Transverse colon (tissue), 4 donors: ENCODE measurements at regions not wholly inside any gene's neighbourhood (a gene's known extent, or its start where the extent isn't known, plus 50 kb on each side); places are given as distances from the start of the nearest gene placed in this dataset.

ENCODE experiments used
- DNase-seq: peaks from one replicate; pipeline ENCODE4 v3.0.0-alpha.2; 2019
- H3K27ac ChIP-seq, 4 donors: fragments of 200-600 bp; sonication (generic); 2 replicates each; pipeline ENCODE4 v1.5.1; 2016 to 2018; ENCODE audit warnings: inconsistent platforms in 4 of 4
- H3K27me3 ChIP-seq: fragments of 200-600 bp; sonication (generic); 2 replicates; pipeline ENCODE4 v1.5.1; 2017; ENCODE audit warnings: inconsistent platforms
- H3K36me3 ChIP-seq, 4 donors: fragments of 200-600 bp; sonication (generic); 2 replicates each; pipeline ENCODE4 v1.5.1; 2017 to 2019; ENCODE audit warnings: inconsistent platforms in 4 of 4
- H3K4me1 ChIP-seq, 4 donors: fragments of 200-600 bp; sonication (generic); 2 replicates each; pipeline ENCODE4 v1.5.1; 2017 to 2020; ENCODE audit warnings: inconsistent platforms in 4 of 4
- H3K4me3 ChIP-seq, 4 donors: fragments of 200-600 bp; sonication (generic); 1 replicate in 1 of 4; 2 replicates in 3 of 4; pipeline versions ENCODE4 v1.5.1 to v1.6.1; 2017 to 2019; ENCODE audit warnings: inconsistent platforms in 4 of 4
- H3K9me3 ChIP-seq, 2 donors: fragments of 200-600 bp; sonication (generic); 2 replicates each; pipeline ENCODE4 v1.5.1; 2017 to 2019; ENCODE audit warnings: inconsistent platforms in 2 of 2
- CTCF ChIP-seq, 5 experiments: fragments of 200-600 bp in 3 of 5; fragments of 450-650 bp in 2 of 5; sonication (generic) in 3 of 5; IDR thresholded peaks; 1 replicate in 2 of 5; 2 replicates in 3 of 5; pipeline ENCODE4 v1.5.1; 2016 to 2017; ENCODE audit warnings: antibody characterized with exemption in 5 of 5, inconsistent platforms in 3 of 5, mild to moderate bottlenecking in 2 of 5, moderate library complexity in 1 of 5
- EP300 ChIP-seq: sonication (generic); formaldehyde crosslinking; IDR thresholded peaks from one replicate; pipeline ENCODE4 v1.6.1; 2017; ENCODE audit warnings: antibody characterized with exemption, low read depth
- POLR2A ChIP-seq: fragments of 450-650 bp; IDR thresholded peaks from one replicate; pipeline ENCODE4 v1.6.1; 2016; ENCODE audit warnings: antibody characterized with exemption, mild to moderate bottlenecking, moderate library complexity
- POLR2AphosphoS5 ChIP-seq, 3 donors: sonication (generic); formaldehyde crosslinking; IDR thresholded peaks; one replicate each; pipeline ENCODE4 v1.6.1; 2016; ENCODE audit warnings: antibody characterized with exemption in 3 of 3
- WGBS, 2 donors: methylation state at CpG; one replicate each; pipeline ENCODE4 v1.1.5; 2018; ENCODE audit warnings: low coverage in 1 of 2; 5-methylcytosine and 5-hydroxymethylcytosine counted together
- in situ Hi-C, 4 donors: fragments of 200-750 bp; cut with MboI; loops; one replicate each; pipeline versions ENCODE4 v1.15.0 to v1.15.1; 2017; ENCODE audit warnings: low sequenced_read_pairs in 3 of 4, low pct_ligation_motif_present in 1 of 4, low pct_unique_long_range_greater_than_20kb in 1 of 4
- intact Hi-C: fragments of 100-400 bp; cut with DNase I; formaldehyde crosslinking; loops from one replicate; pipeline ENCODE4 v1.15.1; 2023; ENCODE audit warnings: low total_unique reads

- in situ Hi-C loops (no loop called here), intact Hi-C loops (no loop called here)
- H3K27me3 ChIP-seq = no peaks in the 10 kb centered on the region
Measured at GRCh38 chr22:49080631-49081030, 747.0 kb downstream of the BRD1 start.

GRCh38 chr22:49079743-49080500 lies 747.8 kb downstream of the BRD1 start:
- WGBS, 2 donors = 75 to 80% methylated on average over 4 to 14 of the region's 15 CpGs
- intact Hi-C loops = no loop called here
- H3K36me3 ChIP-seq = no peaks in the 10 kb centered on the region
- no peaks in the 10 kb centered on the region for H3K9me3 ChIP-seq
- in situ Hi-C loops = no loop called here
- H3K4me1 ChIP-seq = no peaks in the 10 kb centered on the region
- DNase-seq = no peak
- H3K27ac ChIP-seq = no peak overlapping the region
- TF ChIP-seq POLR2A (no peak), POLR2AphosphoS5 (IDR thresholded peaks at IDR 0.05) (no peak), CTCF (IDR thresholded peaks at IDR 0.05) (no peak), EP300 (no peak)
- H3K4me3 ChIP-seq = no peak overlapping the region
- no peaks in the 10 kb centered on the region for H3K27me3 ChIP-seq

More at GRCh38 chr22:49080631-49081030, 747.0 kb downstream of the BRD1 start:
- Histone ChIP-seq H3K4me3 (no peak overlapping the region), H3K27ac (no peak overlapping the region), H3K9me3 (no peaks in the 10 kb centered on the region), H3K4me1 (no peaks in the 10 kb centered on the region), H3K36me3 (no peaks in the 10 kb centered on the region)
- DNase-seq = no peak
- 77% methylated on average over 14 of the region's 14 CpGs; no CpG with 5 or more reads in 1 of the 2 donors for WGBS, 2 donors
- TF ChIP-seq POLR2A (no peak), EP300 (no peak), POLR2AphosphoS5 (IDR thresholded peaks at IDR 0.05) (no peak)

- Histone ChIP-seq H3K27me3 (no peaks in the 10 kb centered on the region), H3K27ac (no peak overlapping the region), H3K4me1 (no peaks in the 10 kb centered on the region), H3K36me3 (no peaks in the 10 kb centered on the region), H3K4me3 (no peak overlapping the region), H3K9me3 (no peaks in the 10 kb centered on the region)
- in situ Hi-C loops (no loop called here), intact Hi-C loops (no loop called here)
- WGBS, 2 donors = 78% methylated on average over 19 of the region's 22 CpGs; no CpG with 5 or more reads in 1 of the 2 donors
- DNase-seq = no peak
- no peak for TF ChIP-seq CTCF (IDR thresholded peaks at IDR 0.05)
- TF ChIP-seq EP300 = no peak
- no peak for TF ChIP-seq POLR2A
- TF ChIP-seq POLR2AphosphoS5 (IDR thresholded peaks at IDR 0.05) = no peak
Measured at GRCh38 chr22:49079027-49079725, 748.5 kb downstream of the BRD1 start.

GRCh38 chr22:49078076-49078710 lies 749.5 kb downstream of the BRD1 start:
- Histone ChIP-seq H3K27ac (no peak overlapping the region), H3K4me1 (no peaks in the 10 kb centered on the region), H3K27me3 (no peaks in the 10 kb centered on the region), H3K9me3 (no peaks in the 10 kb centered on the region), H3K36me3 (no peaks in the 10 kb centered on the region), H3K4me3 (no peak overlapping the region)
- in situ Hi-C loops (no loop called here), intact Hi-C loops (no loop called here)
- no peak for TF ChIP-seq POLR2A
- no peak for TF ChIP-seq POLR2AphosphoS5 (IDR thresholded peaks at IDR 0.05)
- no peak for TF ChIP-seq EP300
- no peak for DNase-seq
- WGBS, 2 donors = 80% methylated on average over 26 of the region's 26 CpGs; no CpG with 5 or more reads in 1 of the 2 donors

GRCh38 chr22:49077586-49077985 lies 750.1 kb downstream of the BRD1 start:
- H3K36me3 ChIP-seq = no peaks in the 10 kb centered on the region
- no peak overlapping the region for H3K27ac ChIP-seq
- H3K4me1 ChIP-seq = no peaks in the 10 kb centered on the region
- no peaks in the 10 kb centered on the region for H3K9me3 ChIP-seq
- 44% methylated on average over 11 of the region's 11 CpGs; no CpG with 5 or more reads in 1 of the 2 donors for WGBS, 2 donors
- intact Hi-C loops = no loop called here
- TF ChIP-seq POLR2AphosphoS5 (IDR thresholded peaks at IDR 0.05) = no peak
- no peak for TF ChIP-seq CTCF (IDR thresholded peaks at IDR 0.05)
- TF ChIP-seq POLR2A = no peak
- TF ChIP-seq EP300 = no peak
- H3K27me3 ChIP-seq = no peaks in the 10 kb centered on the region
- in situ Hi-C loops = no loop called here
- no peak overlapping the region for H3K4me3 ChIP-seq
- no peak for DNase-seq
